HG02981 (cell line): ENCODE measurements at regions not wholly inside any gene's neighbourhood (a gene's known extent, or its start where the extent isn't known, plus 50 kb on each side); places are given as distances from the start of the nearest gene placed in this dataset.
A peak's percentile ranks its signal among the peaks of the same experiment; 100 is the strongest.

Source experiments
- ATAC-seq: cut with Tn5 transposase; IDR thresholded peaks from one replicate; pipeline ENCODE4 v1.9.1; 2021; ENCODE audit warnings: mild to moderate bottlenecking, moderate library complexity; ENCODE audit not compliant: unreplicated experiment

- no peak for ATAC-seq
Measured at GRCh38 chr18:6465281-6465680, 50.6 kb upstream of the L3MBTL4 start.

- no peak for ATAC-seq
Measured at GRCh38 chr18:6476190-6476589, 61.5 kb upstream of the L3MBTL4 start.

- ATAC-seq = no peak
Measured at GRCh38 chr18:6476880-6477279, 62.2 kb upstream of the L3MBTL4 start.

DNA sequence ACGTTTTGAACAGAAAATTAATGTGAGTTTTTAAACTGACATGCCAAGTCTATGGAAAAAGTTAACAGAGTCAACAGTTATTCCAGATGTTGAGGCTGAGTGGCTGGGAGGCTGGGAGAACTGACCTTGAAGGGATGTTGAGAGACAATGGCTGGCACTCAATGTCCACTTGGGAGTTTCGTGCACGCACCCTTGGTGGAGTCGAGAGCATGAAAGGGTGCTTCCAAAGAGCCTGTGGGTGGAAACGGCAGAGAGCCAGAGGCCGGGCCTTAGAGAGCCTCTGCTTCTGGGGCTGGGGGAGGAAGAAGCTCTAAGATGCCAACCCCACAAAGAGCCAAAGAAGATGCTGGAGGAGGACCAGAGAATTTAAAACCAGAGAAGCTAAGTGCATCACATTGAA, 63.4 kb upstream of the L3MBTL4 start:
- no peak for ATAC-seq

- ATAC-seq = no peak
Measured at GRCh38 chr18:6479699-6480098, 65.0 kb upstream of the L3MBTL4 start.

GRCh38 chr18:6482198-6482977, 67.7 kb upstream of the L3MBTL4 start:
- peak; percentile 78 for ATAC-seq

DNA sequence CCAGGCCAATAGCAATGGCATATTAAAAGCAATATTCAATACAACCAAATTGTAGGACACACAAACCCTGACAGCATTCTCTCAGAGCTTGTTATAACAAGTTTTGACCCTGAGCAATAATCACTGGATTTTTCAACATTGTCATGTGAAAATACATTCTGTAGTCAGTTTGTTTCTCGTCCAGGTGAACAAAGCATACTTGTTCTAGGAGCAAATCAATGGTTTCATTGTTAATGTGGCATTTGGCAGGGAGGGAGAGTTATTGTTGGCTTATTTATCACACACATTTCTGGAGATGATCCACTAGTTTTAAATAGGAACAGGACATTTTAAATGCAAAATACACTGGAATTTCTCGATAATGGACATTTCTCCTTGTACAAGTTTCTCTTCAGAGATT, 69.9 kb upstream of the L3MBTL4 start:
- no peak for ATAC-seq

DNA sequence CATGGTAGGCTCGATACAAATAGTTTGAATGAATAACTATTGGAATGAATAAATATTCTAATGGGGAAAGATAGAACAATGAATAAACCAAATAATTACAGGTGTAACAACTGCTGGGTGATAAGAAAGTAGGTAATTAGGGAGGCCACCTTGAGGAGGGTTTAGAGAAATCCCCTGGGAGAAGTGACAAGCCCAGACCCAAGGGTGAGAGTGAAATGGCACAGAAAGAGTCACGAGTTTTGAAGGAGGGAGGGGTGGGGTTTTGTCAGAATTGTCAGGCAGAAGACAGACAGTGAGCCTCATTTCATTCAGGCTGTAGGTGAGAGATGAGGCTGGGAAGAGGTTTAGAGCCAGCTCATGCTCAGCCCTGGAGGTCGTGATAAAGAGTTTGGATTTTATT, 71.6 kb upstream of the L3MBTL4 start:
- no peak for ATAC-seq

GRCh38 chr18:6486764-6487426, 72.2 kb upstream of the L3MBTL4 start:
- no peak for ATAC-seq

DNA sequence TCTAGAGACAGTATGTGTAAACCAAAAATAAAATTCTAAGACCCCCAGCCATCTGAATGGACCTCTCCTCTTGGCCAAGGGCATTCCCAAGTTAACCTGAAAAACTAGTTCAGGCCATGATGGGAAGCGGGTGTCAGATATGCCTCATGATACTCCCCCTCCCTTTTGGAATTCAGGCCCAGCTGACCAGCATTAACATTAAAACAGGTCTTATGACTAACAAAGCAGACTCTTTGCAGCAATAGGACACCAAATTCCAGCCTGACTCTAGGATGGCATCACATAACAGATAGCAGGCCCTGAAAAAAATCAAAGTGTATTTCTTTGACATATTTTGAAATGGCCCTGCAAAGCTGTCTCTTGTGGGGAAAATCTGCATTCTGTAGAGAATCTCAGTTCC, 73.3 kb upstream of the L3MBTL4 start:
- no peak for ATAC-seq

- no peak for ATAC-seq
Measured at GRCh38 chr18:6488956-6489355, 74.2 kb upstream of the L3MBTL4 start.

- ATAC-seq = no peak
Measured at GRCh38 chr18:6489977-6490376, 75.3 kb upstream of the L3MBTL4 start.

DNA sequence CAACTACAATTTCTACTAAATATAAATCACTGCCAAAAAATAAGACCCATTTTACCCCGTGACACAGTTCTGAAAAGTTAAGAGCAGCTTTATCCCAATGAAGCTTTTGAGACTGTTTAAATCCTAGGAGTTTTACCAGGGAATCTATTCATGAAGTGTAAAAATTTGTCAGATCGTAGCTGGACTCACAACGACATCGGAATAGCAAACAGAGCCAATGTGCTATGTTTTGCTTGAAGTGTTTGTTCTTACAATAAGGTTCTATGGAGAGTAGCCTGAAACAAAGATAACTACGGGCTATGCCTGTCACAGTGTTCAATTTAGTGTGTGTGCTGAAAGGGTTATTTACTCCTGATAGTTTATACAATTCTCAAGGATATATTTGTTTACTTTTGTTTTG, 78.5 kb upstream of the L3MBTL4 start:
- no peak for ATAC-seq

DNA sequence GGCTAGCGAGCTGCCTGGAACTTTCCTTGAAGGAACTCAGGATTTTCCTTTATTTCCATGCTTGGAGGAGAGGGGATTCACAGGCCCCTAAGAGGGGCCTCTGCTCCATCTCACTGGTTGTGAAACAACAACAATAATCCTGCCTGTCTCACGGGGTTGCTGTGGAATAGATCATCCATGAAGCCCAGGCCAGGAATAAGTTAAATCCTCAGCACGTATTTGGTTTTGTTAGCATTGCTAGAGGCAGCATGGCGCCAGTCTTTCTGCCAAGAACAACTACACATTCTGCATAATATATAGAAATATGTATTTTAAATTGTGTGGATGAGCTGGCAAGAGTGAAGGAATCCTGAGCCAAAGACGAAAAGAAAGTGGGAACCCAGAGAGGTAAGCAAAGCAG, 80.8 kb upstream of the L3MBTL4 start:
- ATAC-seq = no peak

GRCh38 chr18:6497543-6497942, 82.8 kb upstream of the L3MBTL4 start:
- no peak for ATAC-seq

DNA sequence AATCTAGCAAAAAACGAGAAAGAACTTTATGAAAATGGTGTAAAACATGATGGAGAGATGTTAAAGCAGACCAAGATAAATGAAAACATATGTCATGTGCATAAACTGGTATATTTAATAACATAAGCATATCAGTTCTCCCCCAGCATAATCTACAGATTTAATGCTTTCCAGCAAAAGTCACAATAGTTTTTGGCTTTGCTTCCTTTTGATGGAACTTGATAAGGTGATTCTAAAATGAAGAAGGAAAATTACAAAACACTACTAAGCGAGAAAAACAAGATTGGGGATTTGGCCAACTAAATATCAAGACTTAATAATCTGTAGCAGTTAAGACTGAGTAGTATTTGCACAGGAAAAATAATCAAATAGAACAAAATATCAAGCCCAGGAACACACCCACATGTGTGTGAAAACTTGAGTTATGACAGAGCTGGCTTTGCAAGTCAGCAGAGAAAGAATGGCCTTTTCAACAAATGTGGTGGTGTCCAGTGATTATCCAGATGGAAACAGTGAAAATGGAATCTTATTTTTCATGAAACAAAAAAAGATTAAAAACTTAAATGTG, 83.7 kb upstream of the L3MBTL4 start:
- ATAC-seq = no peak

GRCh38 chr18:6504605-6505497, 90.1 kb upstream of the L3MBTL4 start:
- ATAC-seq = no peak

DNA sequence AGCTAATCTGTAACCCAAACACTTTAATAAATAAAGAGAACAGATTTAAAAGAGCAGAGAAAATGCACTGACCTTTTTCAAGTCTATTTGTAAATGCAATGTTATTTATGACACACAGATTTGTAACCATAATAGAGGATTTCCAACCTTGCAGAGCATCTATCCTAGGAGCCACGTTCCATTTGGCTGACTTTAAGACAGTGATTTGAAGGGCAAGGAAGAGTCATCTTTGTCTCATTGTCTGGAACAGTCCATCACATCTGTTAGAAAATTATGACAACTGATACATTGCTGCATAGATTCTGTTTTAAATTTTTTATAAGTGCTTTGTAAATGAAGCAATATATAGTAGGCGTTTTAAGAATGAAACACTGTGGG, 90.8 kb upstream of the L3MBTL4 start:
- no peak for ATAC-seq

DNA sequence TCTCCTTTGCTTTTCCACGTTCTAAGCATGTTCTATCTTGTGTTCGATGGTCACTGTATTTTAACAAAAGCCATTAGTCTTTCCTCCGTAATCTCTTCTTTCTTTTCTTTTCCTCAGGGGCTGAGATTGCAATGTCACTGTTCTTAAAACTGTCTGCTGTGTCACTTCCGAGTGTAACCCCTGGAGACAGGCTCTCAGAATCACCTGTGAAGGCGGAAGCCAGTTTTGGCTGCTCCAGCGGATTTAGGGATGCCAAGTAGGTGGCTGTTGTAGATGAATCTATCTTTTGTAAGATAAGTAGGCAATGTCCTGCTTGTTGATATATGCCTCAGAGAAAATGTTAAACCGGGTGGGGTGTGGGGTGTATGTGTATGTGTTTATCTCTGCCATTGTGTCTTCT, 94.7 kb upstream of the L3MBTL4 start:
- no peak for ATAC-seq

- ATAC-seq = no peak
Measured at GRCh38 chr18:6509832-6510231, 95.1 kb upstream of the L3MBTL4 start.

DNA sequence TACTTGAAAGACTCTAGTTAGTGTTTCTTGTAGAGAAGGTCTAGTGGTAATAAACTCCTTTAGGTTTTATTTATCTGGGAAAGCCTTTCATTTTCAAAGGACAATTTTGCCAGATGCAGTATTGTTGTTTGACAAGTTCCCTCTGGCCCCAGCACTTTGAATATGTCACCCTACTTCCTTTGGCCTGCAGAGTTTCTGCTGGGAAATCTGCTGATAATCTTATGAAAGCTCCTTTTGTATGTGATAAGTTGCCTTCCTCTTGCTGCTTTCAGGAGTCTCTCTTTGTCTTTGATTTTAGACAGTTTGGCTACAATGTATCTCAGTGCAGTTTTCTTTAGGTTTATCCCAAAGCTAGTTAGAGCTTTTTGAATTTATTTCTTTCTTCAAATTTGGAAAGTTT, 106.2 kb upstream of the L3MBTL4 start:
- no peak for ATAC-seq
